ENCODE measurements at regions not wholly inside any gene's neighbourhood (a gene's known extent, or its start where the extent isn't known, plus 50 kb on each side); places are given as distances from the start of the nearest gene placed in this dataset.
"Not testable (repeated sequence)": the region's sequence is repeated elsewhere in the genome, so short reads cannot be mapped to it uniquely, and the experiment has no call there.

- no peak for DNase-seq (ENCODE audit: low read depth in 1 of 2, low spot score in 1 of 2)
- ChIA-PET POLR2A (no interaction called here), CTCF (no interaction called here)
- no peak overlapping the region for H3K4me3 ChIP-seq
- H3K9me3 ChIP-seq, result no peaks in the 10 kb centered on the region
- no peaks in the 10 kb centered on the region for H3K4me1 ChIP-seq
- TF ChIP-seq TP53 (CRISPR knock-in tag; IDR thresholded peaks at IDR 0.05), result no peak
- no peak for TF ChIP-seq HOXB13 (CRISPR knock-in tag; IDR thresholded peaks at IDR 0.05; ENCODE audit: low read depth)
- no peak for TF ChIP-seq JUNB (IDR thresholded peaks at IDR 0.05)
- TF ChIP-seq BCL3 (IDR thresholded peaks at IDR 0.05), result no peak
- TF ChIP-seq, protein P1, sequence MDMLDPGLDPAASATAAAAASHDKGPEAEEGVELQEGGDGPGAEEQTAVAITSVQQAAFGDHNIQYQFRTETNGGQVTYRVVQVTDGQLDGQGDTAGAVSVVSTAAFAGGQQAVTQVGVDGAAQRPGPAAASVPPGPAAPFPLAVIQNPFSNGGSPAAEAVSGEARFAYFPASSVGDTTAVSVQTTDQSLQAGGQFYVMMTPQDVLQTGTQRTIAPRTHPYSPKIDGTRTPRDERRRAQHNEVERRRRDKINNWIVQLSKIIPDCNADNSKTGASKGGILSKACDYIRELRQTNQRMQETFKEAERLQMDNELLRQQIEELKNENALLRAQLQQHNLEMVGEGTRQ (IDR thresholded peaks at IDR 0.05), result no peak
- TF ChIP-seq BHLHE40 (IDR thresholded peaks at IDR 0.05; ENCODE audit: low read depth, low read length), result no peak
- no peak for TF ChIP-seq RNF2 (IDR thresholded peaks at IDR 0.05; ENCODE audit: borderline replicate concordance, low read depth)
- TF ChIP-seq HES2 (IDR thresholded peaks at IDR 0.05), result no peak
- TF ChIP-seq MAX (IDR thresholded peaks at IDR 0.05), result no peak
- no peak for TF ChIP-seq GATA3 (IDR thresholded peaks at IDR 0.05; ENCODE audit: borderline replicate concordance)
- TF ChIP-seq NR3C1 (IDR thresholded peaks at IDR 0.05), result no peak
- no peak for TF ChIP-seq POLR2A (IDR thresholded peaks at IDR 0.05; ENCODE audit: low read length)
- no peak overlapping the region for H3K4me2 ChIP-seq
- 8% methylated on average over 3 of the region's 3 CpGs for WGBS (ENCODE audit: missing lambda C conversion rate)
- H3K27ac ChIP-seq, result no peak overlapping the region
- ATAC-seq, result no peak
- no peak for FAIRE-seq
These were observed 825.0 kb upstream of the GBE1 start for GRCh38 chr3:82586414-82586813.

DNA sequence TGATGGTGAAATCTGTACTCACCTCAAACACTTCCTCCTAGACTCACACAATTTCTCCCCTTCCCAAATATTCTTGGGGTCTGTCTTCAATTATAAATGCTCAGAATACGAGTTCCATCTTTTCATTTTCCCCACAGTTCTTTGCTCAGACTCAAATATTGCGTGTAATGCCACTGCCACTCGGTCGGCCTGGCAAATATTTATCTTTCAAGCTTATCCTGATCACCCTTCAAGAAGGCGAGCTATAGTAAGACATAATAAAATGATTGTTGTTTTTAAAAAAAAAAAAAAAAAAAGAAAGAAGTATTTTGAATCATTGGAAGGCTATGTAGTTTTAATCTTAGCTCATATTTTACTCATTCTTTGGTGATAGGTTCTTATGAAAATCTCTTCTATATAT, 824.6 kb upstream of the GBE1 start:
- H3K4me3 ChIP-seq; H3K27ac ChIP-seq; DNase-seq (ENCODE audit: low read depth in 1 of 2, low spot score in 1 of 2); H3K4me2 ChIP-seq; ATAC-seq; POLR2A ChIA-PET; H3K9me3 ChIP-seq; CTCF ChIA-PET; H3K4me1 ChIP-seq: not testable (repeated sequence)
- WGBS (ENCODE audit: missing lambda C conversion rate), result 17% methylated on average over 5 of the region's 5 CpGs
- FAIRE-seq, result peak; percentile 51

GRCh38 chr3:82585591-82585990, 824.1 kb upstream of the GBE1 start:
- H3K9me3 ChIP-seq; ATAC-seq; H3K4me3 ChIP-seq; DNase-seq (ENCODE audit: low read depth in 1 of 2, low spot score in 1 of 2); CTCF ChIA-PET; FAIRE-seq; H3K4me2 ChIP-seq; H3K27ac ChIP-seq; POLR2A ChIA-PET; H3K4me1 ChIP-seq: not testable (repeated sequence)
- 29% methylated on average over 2 of the region's 2 CpGs for WGBS (ENCODE audit: missing lambda C conversion rate)

DNA sequence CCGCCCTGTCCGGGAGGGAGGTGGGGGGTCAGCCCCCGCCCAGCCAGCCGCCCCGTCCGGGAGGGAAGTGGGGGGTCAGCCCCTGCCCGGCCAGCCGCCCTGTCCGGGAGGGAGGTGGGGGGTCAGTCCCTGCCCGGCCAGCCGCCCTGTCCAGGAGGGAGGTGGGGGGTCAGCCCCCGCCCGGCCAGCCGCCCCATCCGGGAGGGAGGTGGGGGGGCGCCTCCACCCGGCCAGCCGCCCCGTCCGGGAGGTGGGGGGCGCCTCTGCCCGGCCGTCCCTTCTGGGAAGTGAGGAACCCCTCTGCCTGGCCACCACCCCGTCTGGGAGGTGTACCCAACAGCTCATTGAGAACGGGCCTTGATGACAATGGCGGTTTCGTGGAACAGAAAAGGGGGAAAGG, 823.4 kb upstream of the GBE1 start:
- H3K9me3 ChIP-seq; POLR2A ChIA-PET; DNase-seq (ENCODE audit: low read depth in 1 of 2, low spot score in 1 of 2); H3K27ac ChIP-seq; FAIRE-seq; H3K4me2 ChIP-seq; H3K4me1 ChIP-seq; CTCF ChIA-PET; ATAC-seq; H3K4me3 ChIP-seq: not testable (repeated sequence)
- no CpG with 5 or more reads among the region's 27 CpGs for WGBS (ENCODE audit: missing lambda C conversion rate)

- H3K27ac ChIP-seq; H3K4me3 ChIP-seq; DNase-seq (ENCODE audit: low read depth in 1 of 2, low spot score in 1 of 2); CTCF ChIA-PET; H3K4me1 ChIP-seq; H3K4me2 ChIP-seq; ATAC-seq; H3K9me3 ChIP-seq; FAIRE-seq; POLR2A ChIA-PET: not testable (repeated sequence)
- 70% methylated on average over 9 of the region's 25 CpGs for WGBS (ENCODE audit: missing lambda C conversion rate)
These were observed 823.0 kb upstream of the GBE1 start for GRCh38 chr3:82584415-82584814.

- H3K4me2 ChIP-seq, result no peak overlapping the region
- DNase-seq (ENCODE audit: low read depth in 1 of 2, low spot score in 1 of 2) (no peak), ATAC-seq (no peak), FAIRE-seq (no peak)
- no peak overlapping the region for H3K4me3 ChIP-seq
- H3K27ac ChIP-seq, result no peak overlapping the region
- WGBS (ENCODE audit: missing lambda C conversion rate), result 28% methylated on average over 3 of the region's 3 CpGs
- H3K4me1 ChIP-seq, result no peaks in the 10 kb centered on the region
- H3K9me3 ChIP-seq, result no peaks in the 10 kb centered on the region
- POLR2A ChIA-PET, result no interaction called here
- TF ChIP-seq RCOR1 (IDR thresholded peaks at IDR 0.05; ENCODE audit: low read depth, low read length) (no peak), HEYL (CRISPR knock-in tag; IDR thresholded peaks at IDR 0.05) (no peak)
- TF ChIP-seq, protein P2, sequence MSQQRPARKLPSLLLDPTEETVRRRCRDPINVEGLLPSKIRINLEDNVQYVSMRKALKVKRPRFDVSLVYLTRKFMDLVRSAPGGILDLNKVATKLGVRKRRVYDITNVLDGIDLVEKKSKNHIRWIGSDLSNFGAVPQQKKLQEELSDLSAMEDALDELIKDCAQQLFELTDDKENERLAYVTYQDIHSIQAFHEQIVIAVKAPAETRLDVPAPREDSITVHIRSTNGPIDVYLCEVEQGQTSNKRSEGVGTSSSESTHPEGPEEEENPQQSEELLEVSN (IDR thresholded peaks at IDR 0.05; ENCODE audit: borderline replicate concordance, low read depth), result no peak
- CTCF ChIA-PET, result no interaction called here
These were observed 819.9 kb upstream of the GBE1 start for GRCh38 chr3:82581350-82581749.
